GM18873 (cell line): ENCODE measurements at regions not wholly inside any gene's neighbourhood (a gene's known extent, or its start where the extent isn't known, plus 50 kb on each side); places are given as distances from the start of the nearest gene placed in this dataset.

Experiments
- ATAC-seq: cut with Tn5 transposase; IDR thresholded peaks from one replicate; pipeline ENCODE4 v1.9.1; 2021; ENCODE audit warnings: mild to moderate bottlenecking, moderate library complexity, moderate number of reproducible peaks; ENCODE audit not compliant: unreplicated experiment, low FRiP score

- no peak for ATAC-seq
Observed at GRCh38 chr2:224325941-224326340, 76.0 kb downstream of the FAM124B start.

- no peak for ATAC-seq
Observed at GRCh38 chr2:224324604-224325003, 77.3 kb downstream of the FAM124B start.

DNA sequence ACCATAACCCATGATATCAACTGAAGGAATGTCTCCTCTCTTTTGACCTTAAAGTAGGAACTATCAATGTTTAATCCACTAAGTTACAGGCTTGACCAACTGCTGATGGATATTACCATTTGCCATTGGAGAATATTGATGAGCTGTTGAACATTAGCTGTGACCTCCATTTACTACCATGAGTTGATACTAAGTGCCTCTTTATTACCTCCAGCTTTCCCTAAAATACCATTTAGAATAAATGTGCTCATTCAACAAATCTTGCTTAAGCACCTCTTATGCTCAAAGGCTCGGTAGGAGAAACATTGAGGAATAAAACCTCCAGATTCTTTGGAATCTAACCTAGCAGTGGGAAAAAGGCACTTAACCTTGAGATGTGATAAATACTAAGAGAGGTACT is 81.2 kb downstream of the FAM124B start:
- ATAC-seq = no peak

GRCh38 chr2:224319750-224320149 is 82.2 kb downstream of the FAM124B start:
- ATAC-seq = no peak

DNA sequence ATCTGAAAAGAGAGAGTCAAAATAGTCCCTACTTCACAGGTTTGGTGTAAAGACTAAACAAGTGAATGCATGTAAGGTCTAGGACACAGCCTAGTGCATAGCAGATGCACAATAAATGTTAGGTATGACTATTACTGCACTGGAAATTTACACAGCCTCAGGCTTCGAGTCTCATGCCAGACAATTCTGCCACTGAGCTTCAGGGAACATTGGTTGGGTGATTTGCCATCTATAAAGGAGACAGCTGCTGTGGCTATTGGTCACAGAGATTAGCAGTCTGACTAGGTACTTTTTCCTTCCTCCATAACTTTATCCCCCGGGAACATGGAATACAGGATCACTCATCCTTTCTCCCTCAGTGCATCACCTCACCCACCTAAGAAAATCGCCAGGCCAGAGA is 89.2 kb downstream of the FAM124B start:
- no peak for ATAC-seq

- no peak for ATAC-seq
Observed at GRCh38 chr2:224310943-224311625, 90.8 kb downstream of the FAM124B start.

GRCh38 chr2:224309176-224309575 is 92.7 kb downstream of the FAM124B start:
- ATAC-seq = no peak

DNA sequence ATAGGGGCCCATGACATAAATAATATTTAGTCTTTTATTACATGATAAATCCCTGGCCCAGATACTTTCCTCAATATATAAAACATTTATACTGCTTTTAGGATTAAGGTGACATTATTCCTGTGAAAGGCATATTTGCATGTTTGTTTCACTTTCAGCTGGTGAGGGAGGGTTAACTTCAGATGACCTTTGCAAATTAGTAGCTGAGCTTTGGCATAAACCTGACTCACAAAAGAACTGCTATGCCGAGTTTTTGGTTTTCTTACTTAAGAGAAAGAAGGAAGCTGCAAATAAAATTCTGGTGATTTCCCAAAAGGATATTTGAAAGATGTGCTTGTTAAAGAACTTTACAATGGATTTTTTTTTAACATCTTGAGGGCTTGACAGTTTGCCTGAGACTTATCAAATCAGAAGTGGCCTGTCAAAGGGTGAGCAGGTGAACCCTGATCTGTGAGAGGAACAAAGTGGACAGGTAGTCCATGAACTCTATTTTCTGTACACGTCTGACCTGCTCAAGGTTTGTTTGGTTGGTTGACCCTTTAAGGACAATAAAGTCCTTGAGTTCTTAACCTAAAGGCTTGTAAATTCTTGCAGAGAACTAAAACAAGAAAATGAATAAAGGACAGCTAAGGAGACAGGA is 93.5 kb downstream of the FAM124B start:
- ATAC-seq = peak; percentile 94

- no peak for ATAC-seq
Observed at GRCh38 chr2:224302952-224303351, 99.0 kb downstream of the FAM124B start.

DNA sequence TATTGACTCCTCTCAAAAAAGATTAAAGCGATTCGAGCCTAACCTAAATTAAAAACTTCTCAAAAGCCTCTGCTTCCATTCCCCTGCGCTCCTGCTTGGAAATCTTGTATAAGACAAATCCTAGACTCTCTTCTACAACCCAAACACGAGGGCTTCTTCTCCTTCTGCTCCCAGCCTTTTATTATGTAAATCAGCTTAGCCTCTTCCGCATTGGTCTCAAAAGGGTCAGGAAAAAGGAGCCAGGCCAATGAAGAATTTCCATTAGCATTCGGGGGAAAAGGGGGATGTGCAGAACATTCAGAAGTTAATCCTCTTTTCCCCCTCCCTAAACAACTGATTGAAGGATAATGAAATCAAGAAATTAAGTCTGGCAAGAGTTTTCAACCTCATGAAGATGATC is 107.9 kb downstream of the FAM124B start:
- ATAC-seq = no peak

DNA sequence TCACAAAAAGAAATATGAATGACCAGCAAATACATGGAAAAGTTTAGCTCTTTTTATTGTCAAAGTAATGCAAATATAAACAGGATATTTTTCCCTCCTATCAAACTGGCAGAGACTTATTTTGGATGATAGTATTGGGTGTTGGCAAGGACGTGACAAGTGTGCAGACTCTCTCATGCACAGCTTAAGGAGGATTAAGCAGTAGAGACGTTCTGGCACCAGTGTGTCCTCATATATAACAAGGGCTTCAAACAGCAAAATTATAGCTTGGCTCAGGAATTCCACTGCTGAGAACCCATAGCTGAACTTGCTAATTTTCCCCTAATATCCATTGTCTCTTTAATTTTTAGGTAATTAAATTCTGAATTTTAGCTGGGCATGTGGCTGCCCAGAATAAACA is 114.4 kb downstream of the FAM124B start:
- no peak for ATAC-seq

DNA sequence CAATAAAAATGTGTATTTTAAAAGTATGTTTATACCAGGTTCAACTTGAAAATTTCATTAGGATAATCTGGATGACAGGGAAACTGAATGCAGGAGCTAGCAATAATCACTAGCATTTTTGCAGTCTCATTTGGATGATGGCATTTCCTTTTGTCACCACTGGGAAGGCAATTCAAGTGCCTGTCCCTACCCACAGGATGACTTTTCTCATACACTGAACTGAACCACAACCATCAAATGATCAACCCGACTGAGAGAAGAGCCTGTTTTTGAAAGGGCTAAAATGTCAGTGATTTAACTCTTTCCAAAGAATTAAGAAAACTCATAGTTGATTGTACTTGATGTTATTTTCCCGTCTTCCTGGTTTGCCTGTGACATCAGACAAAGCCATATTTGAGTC is 115.0 kb downstream of the FAM124B start:
- no peak for ATAC-seq

GRCh38 chr2:224284134-224284946 is 117.6 kb downstream of the FAM124B start:
- no peak for ATAC-seq

DNA sequence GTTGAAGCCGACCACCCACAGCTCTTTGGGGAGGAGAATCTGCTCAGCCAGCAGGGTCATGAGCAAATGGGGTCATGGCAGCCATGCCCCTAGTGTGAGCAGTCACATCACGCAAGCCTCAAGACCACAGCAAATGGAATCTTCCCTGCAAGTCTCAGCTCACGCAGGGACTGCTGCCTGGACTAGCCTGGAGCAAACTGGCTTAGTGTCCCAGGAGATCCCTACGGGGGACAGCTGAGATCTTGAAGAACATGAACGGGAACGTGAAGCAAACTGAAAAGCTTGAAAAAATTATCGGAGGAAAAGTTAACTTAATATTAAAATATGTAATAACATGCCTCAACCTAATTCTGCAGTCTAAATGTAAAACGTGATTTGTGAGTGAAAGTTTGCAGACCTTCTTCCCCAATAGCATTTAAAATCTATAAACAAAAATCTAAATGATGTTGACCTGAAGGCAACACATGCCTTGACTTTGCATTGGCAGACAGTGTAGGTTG is 118.4 kb downstream of the FAM124B start:
- no peak for ATAC-seq

- no peak for ATAC-seq
Observed at GRCh38 chr2:224281374-224281773, 120.5 kb downstream of the FAM124B start.

DNA sequence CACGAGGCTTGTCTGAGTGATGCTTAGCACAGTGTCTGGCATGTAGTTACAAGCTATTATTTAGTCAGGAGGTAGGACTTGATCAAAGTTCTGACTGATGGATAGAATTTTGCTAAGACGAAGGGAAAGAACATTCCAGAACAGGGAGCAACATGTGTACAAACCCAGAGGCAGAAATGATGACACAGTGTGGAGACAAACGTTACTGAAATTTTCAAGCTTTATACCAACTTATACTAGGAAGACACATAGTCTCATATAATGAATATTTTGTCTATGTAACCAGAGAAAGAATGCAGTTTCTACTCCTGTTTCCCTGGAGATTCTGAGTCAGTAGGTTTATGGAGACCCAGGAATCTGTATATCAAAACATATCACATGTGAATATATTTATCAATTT is 123.4 kb downstream of the FAM124B start:
- no peak for ATAC-seq

- ATAC-seq = no peak
Observed at GRCh38 chr2:224276251-224276650, 125.7 kb downstream of the FAM124B start.

DNA sequence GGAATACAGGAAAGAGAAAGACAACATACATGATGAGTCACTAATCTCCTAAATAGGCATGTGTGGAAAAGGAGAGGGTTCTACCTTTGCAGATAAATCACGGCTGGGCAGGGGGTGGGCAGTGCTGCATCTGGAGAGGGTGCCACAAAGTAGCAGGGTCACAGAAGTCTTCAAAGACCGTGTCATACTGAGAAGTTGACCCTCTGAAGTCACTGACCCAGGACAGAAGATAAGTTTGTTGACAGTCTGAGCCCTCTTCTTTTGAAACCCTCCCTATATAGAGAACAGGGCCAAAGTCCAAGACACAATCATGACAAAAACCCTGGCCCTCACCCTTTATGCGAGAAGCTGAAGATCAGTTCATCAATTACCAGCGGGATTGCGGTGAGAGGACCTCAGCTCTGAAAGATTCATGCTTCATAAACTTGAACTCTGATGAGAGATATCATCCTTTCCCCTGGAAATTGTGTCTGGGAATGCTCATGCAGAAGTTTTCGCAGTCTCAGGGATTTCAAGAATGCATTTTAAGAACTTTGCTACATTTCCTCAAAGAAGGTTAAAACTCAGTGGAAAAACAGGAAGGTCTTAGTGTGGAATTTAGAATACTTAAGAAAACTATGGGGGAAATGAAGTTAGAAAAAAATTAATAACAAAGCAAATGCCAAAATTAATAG is 129.5 kb downstream of the FAM124B start:
- no peak for ATAC-seq

DNA sequence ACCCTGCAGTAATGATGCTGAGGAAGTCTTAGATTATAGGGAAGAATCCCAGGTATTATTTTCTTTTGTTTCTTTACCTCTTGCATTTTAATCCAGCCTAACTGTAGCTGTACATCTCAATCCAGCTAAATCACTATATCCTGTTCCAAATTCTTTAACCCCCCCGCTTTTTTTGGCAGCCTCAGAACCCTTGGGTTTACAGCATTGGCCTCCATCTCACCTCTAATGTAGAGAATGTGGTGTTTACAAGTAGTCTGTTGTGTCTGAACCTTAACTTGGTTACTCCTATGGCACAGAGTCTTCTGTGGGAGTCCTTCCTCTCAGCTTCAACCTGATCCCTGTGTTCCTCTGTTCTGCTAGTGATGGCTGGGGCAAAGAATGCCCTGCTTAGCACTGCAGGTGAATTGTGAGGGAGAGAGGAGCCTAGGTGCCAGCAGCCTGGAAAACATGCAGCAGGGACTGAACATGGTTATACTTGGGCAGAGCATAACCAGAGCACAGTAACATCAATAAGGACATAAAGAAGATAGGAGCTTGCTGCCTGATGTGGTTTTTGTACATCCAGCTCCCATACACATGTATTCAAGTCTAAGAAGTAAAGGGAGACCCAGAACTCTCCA is 130.2 kb downstream of the FAM124B start:
- ATAC-seq = no peak

- ATAC-seq = no peak
Observed at GRCh38 chr2:224268441-224268840, 133.5 kb downstream of the FAM124B start.
